B cell (primary cell): ENCODE measurements at regions not wholly inside any gene's neighbourhood (a gene's known extent, or its start where the extent isn't known, plus 50 kb on each side); places are given as distances from the start of the nearest gene placed in this dataset.

Source experiments
- ATAC-seq: fragments of 200-7000 bp; cut with Tn5 transposase; one replicate; pipeline ENCODE4 v1.10.0; 2021; ENCODE audit warnings: low read depth, mild to moderate bottlenecking, moderate number of reproducible peaks, moderate library complexity
- CTCF ChIA-PET: fragments of 350-600 bp; sonication (Branson Sonifier 250); formaldehyde crosslinking; loops from one replicate; lab custom pipeline; 2021; ENCODE audit warnings: antibody characterized with exemption, inconsistent platforms; lab: Charles Lee
- POLR2A ChIA-PET: fragments of 350-600 bp; sonication (Branson Sonifier 250); formaldehyde crosslinking; loops from one replicate; lab custom pipeline; 2021; ENCODE audit warnings: antibody characterized with exemption; lab: Charles Lee
- DNase-seq: peaks from one replicate; pipeline ENCODE4 v3.0.0; 2013
- H2AFZ ChIP-seq: 2 replicates; pipeline ENCODE4 v1.6.1; 2012; ENCODE audit warnings: mild to moderate bottlenecking, low read depth, low read length; ENCODE audit not compliant: insufficient read depth, poor library complexity, severe bottlenecking
- H3K27ac ChIP-seq, 2 donors: 1 replicate in 1 of 2; 2 replicates in 1 of 2; pipeline ENCODE4 v1.5.1; 2012 to 2013; ENCODE audit warnings: low read length in 2 of 2, mild to moderate bottlenecking in 2 of 2, moderate library complexity in 1 of 2
- H3K27me3 ChIP-seq, 4 experiments: fragments of 200-600 bp in 1 of 4; sonication (generic) in 1 of 4; replicated peaks in 1 of 4; 1 replicate in 2 of 4; 2 replicates in 2 of 4; pipeline versions ENCODE4 v1.6.1 to v1.7.0; 2013 to 2016; ENCODE audit warnings: low read length in 3 of 4, mild to moderate bottlenecking in 2 of 4, mixed read lengths in 1 of 4, moderate library complexity in 1 of 4; ENCODE audit not compliant: insufficient read depth in 4 of 4, control insufficient read depth in 3 of 4; ENCODE audit errors: control extremely low read depth in 1 of 4
- H3K36me3 ChIP-seq, 2 experiments: replicated peaks in 1 of 2; 1 replicate in 1 of 2; 2 replicates in 1 of 2; pipeline versions ENCODE4 v1.6.1 to v1.7.1; 2013; ENCODE audit warnings: low read length in 1 of 2; ENCODE audit not compliant: insufficient read depth in 2 of 2, control insufficient read depth in 1 of 2; ENCODE audit errors: control extremely low read depth in 1 of 2, extremely low read depth in 1 of 2
- H3K4me1 ChIP-seq, 2 donors: fragments of 200-600 bp in 1 of 2; sonication (generic) in 1 of 2; 1 replicate in 1 of 2; 2 replicates in 1 of 2; pipeline versions ENCODE4 v1.5.1 to v1.6.1; 2013 to 2017; ENCODE audit warnings: low read length in 2 of 2; ENCODE audit not compliant: control insufficient read depth in 2 of 2, insufficient read depth in 2 of 2
- H3K4me2 ChIP-seq: replicated peaks from 2 replicates; pipeline ENCODE3; 2012; ENCODE audit warnings: mild to moderate bottlenecking, low read depth, low read length; ENCODE audit not compliant: poor library complexity, severe bottlenecking
- H3K4me3 ChIP-seq, 5 experiments: fragments of 200-600 bp in 1 of 5; sonication (generic) in 1 of 5; 1 replicate in 3 of 5; 2 replicates in 2 of 5; pipeline versions ENCODE4 v1.5.1 to v1.7.0; 2011 to 2016; ENCODE audit warnings: low read length in 4 of 5, mild to moderate bottlenecking in 4 of 5, low read depth in 2 of 5, control low read depth in 1 of 5, moderate library complexity in 1 of 5; ENCODE audit not compliant: insufficient read depth in 1 of 5; ENCODE audit errors: control extremely low read depth in 1 of 5, extremely low read depth in 1 of 5
- H3K79me2 ChIP-seq: fragments of 200-600 bp; sonication (generic); one replicate; pipeline ENCODE4 v1.6.0; 2016; ENCODE audit warnings: low read length; ENCODE audit not compliant: control insufficient read depth, insufficient read depth
- H3K9ac ChIP-seq: fragments of 200-600 bp; sonication (generic); 2 replicates; pipeline ENCODE4 v1.6.1; 2017; ENCODE audit warnings: mild to moderate bottlenecking, low read length, moderate library complexity
- H3K9me3 ChIP-seq, 3 donors: one replicate each; pipeline versions ENCODE4 v1.6.1 to v1.7.1; 2013; ENCODE audit warnings: low read length in 2 of 3; ENCODE audit not compliant: control insufficient read depth in 2 of 3, insufficient read depth in 1 of 3; ENCODE audit errors: control extremely low read depth in 1 of 3
- H4K20me1 ChIP-seq: 2 replicates; pipeline ENCODE4 v1.6.0; 2012; ENCODE audit warnings: mild to moderate bottlenecking, low read length; ENCODE audit not compliant: insufficient read depth, control insufficient read depth, poor library complexity, severe bottlenecking
- H3K27ac Mint-ChIP-seq: one replicate; pipeline ENCODE4 v1.8.0; 2021; ENCODE audit warnings: mixed read lengths
- H3K27me3 Mint-ChIP-seq: one replicate; pipeline ENCODE4 v1.8.0; 2021; ENCODE audit warnings: mixed read lengths
- H3K4me1 Mint-ChIP-seq: one replicate; pipeline ENCODE4 v1.8.0; 2021; ENCODE audit warnings: mixed read lengths
- H3K4me3 Mint-ChIP-seq: one replicate; pipeline ENCODE4 v1.8.0; 2021; ENCODE audit warnings: mixed read lengths
- H3K9me3 Mint-ChIP-seq: one replicate; pipeline ENCODE4 v1.8.0; 2022; ENCODE audit warnings: mixed read lengths; ENCODE audit not compliant: insufficient read depth
- EZH2 ChIP-seq: IDR thresholded peaks from 2 replicates; pipeline ENCODE4 v1.6.1; 2012; ENCODE audit warnings: borderline replicate concordance, low read depth, mild to moderate bottlenecking, moderate library complexity, low read length; ENCODE audit not compliant: insufficient read depth, poor library complexity, severe bottlenecking
- WGBS: methylation state at CpG from one replicate; pipeline ENCODE4 v1.1.5; 2013; ENCODE audit warnings: missing lambda C conversion rate; ENCODE audit not compliant: insufficient coverage; 5-methylcytosine and 5-hydroxymethylcytosine counted together
- intact Hi-C: fragments of 100-400 bp; cut with micrococcal nuclease; formaldehyde crosslinking; loops from one replicate; pipeline ENCODE4 v1.10.0; 2022
- TF ChIP-seq, protein P1 (sequence below): fragments of 200-600 bp; IDR thresholded peaks from one replicate; pipeline ENCODE4 v1.8.0; 2022; ENCODE audit warnings: antibody characterized with exemption, mild to moderate bottlenecking

DNA sequence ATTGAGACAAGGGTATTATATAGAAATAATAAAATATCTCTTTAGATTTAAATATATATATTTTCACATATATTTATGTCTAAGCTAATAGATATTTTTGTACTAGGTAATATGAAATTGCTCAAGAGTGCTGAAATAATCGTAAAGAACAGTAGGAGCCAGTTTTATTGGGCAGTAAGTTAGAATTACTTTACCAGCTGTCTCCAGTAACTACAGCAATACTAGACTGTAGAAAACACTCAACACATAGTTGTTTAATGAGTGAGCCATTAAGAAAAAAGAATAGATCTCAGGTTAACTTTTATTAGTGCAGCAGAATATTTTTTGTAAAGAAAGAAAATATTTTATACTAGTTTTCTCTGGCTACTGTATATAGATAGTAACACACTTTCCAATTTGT is 715.2 kb downstream of the TRIML1 start:
- intact Hi-C loops, result no loop called here
- Histone ChIP-seq H3K4me1 (no peaks in the 10 kb centered on the region), H3K79me2 (no peaks in the 10 kb centered on the region), H3K27me3 (no peaks in the 10 kb centered on the region), H3K9ac (no peak overlapping the region), H3K4me2 (no peak overlapping the region), H3K27ac (no peak overlapping the region), H4K20me1 (no peaks in the 10 kb centered on the region), H3K36me3 (no peaks in the 10 kb centered on the region), H3K4me3 (no peak overlapping the region), H3K9me3 (peaks cover 0 to 2% (median 0%) of the 10 kb centered on the region in 3 donors), H2AFZ (no peak overlapping the region)
- no peak overlapping the region for H3K27ac Mint-ChIP-seq
- H3K9me3 Mint-ChIP-seq, result peaks cover 2% of the 10 kb centered on the region
- DNase-seq (no peak), ATAC-seq (no peak)
- H3K27me3 Mint-ChIP-seq, result no peaks in the 10 kb centered on the region
- ChIA-PET CTCF (no interaction called here), POLR2A (no interaction called here)
- H3K4me1 Mint-ChIP-seq, result no peaks in the 10 kb centered on the region
- TF ChIP-seq EZH2, result no peak
- TF ChIP-seq, protein P1, sequence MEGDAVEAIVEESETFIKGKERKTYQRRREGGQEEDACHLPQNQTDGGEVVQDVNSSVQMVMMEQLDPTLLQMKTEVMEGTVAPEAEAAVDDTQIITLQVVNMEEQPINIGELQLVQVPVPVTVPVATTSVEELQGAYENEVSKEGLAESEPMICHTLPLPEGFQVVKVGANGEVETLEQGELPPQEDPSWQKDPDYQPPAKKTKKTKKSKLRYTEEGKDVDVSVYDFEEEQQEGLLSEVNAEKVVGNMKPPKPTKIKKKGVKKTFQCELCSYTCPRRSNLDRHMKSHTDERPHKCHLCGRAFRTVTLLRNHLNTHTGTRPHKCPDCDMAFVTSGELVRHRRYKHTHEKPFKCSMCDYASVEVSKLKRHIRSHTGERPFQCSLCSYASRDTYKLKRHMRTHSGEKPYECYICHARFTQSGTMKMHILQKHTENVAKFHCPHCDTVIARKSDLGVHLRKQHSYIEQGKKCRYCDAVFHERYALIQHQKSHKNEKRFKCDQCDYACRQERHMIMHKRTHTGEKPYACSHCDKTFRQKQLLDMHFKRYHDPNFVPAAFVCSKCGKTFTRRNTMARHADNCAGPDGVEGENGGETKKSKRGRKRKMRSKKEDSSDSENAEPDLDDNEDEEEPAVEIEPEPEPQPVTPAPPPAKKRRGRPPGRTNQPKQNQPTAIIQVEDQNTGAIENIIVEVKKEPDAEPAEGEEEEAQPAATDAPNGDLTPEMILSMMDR, result no peak
- no CpG with 5 or more reads among the region's 1 CpG for WGBS
- H3K4me3 Mint-ChIP-seq, result no peak overlapping the region

DNA sequence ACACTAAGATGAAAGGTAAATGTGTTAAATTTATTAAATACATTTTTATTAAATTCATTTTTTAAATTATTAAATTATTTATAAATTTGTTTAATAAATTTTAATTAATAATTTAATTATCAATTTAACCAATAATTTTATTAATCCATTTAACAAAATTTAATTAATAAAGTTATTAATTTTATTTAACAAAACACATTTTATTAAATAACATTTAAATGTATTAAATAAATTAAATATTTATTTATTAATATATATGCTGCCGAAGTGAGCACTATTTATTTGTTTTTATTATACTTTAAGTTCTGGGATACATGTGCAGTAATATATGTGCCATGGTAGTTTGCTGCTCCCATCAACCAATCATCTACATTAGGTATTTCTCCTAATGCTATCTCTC is 719.5 kb downstream of the TRIML1 start:
- no peak overlapping the region for H3K4me3 ChIP-seq

More for the DNA sequence above, 719.5 kb downstream of the TRIML1 start:
- no peak for TF ChIP-seq EZH2
- TF ChIP-seq, protein P1, result no peak
- Mint-ChIP-seq H3K27ac (no peak overlapping the region), H3K9me3 (peaks cover 3% of the 10 kb centered on the region), H3K4me1 (no peaks in the 10 kb centered on the region), H3K27me3 (no peaks in the 10 kb centered on the region), H3K4me3 (no peak overlapping the region)
- H3K4me1 ChIP-seq, result no peaks in the 10 kb centered on the region
- CTCF ChIA-PET, result no interaction called here
- H3K9ac ChIP-seq, result no peak overlapping the region
- no CpG with 5 or more reads among the region's 1 CpG for WGBS
- H2AFZ ChIP-seq, result no peak overlapping the region
- POLR2A ChIA-PET, result no interaction called here
- intact Hi-C loops, result no loop called here
- no peak overlapping the region for H3K4me2 ChIP-seq
- H3K9me3 ChIP-seq, result no peaks in the 10 kb centered on the region
- DNase-seq (no peak), ATAC-seq (no peak)
- no peaks in the 10 kb centered on the region for H4K20me1 ChIP-seq
- no peaks in the 10 kb centered on the region for H3K36me3 ChIP-seq
- no peak overlapping the region for H3K27ac ChIP-seq
- no peaks in the 10 kb centered on the region for H3K79me2 ChIP-seq
- no peaks in the 10 kb centered on the region for H3K27me3 ChIP-seq
